ENCODE measurements at regions not wholly inside any gene's neighbourhood (a gene's known extent, or its start where the extent isn't known, plus 50 kb on each side); places are given as distances from the start of the nearest gene placed in this dataset.
"Not testable (repeated sequence)": the region's sequence is repeated elsewhere in the genome, so short reads cannot be mapped to it uniquely, and the experiment has no call there.

DNA sequence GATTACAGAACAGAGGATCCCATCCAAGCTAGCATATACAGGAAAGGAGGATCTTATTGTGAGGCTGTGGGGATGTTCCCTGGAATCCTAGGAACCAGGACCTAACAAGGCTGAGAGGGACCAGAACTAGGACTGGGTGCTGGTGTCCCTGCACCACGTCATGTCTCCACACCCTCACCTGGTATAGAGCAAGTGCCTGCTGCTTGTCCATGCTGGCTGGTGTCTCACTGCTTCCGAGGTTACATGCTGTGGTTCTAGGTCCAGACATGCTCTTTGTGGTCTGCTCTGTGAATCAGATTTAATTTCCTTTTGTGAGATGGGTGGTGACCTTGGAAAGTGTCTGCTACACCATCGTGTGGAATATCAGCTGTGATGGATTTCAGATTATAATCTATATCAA, 247.8 kb downstream of the RTP5 start:
- not testable (repeated sequence) for DNase-seq

DNA sequence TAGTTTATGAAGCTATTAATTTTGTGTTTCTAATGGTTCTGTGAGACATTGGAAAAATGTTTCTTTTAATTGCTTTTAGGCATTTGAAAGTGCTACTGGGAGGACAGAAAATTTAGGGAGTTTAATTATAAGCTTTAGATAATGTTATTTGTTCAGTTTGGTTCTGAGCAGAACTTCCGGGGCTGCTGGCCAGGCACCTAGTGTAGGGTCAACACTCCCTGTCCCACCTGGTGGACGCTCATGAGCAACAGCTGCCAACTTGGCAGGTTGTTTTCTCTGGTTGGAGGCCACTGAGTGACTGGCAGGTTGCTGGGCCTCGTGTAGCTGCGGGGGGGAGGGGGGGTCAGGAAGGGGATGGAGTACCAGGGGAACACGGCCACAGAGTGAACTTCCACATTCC, 250.2 kb downstream of the RTP5 start:
- not testable (repeated sequence) for DNase-seq

DNA sequence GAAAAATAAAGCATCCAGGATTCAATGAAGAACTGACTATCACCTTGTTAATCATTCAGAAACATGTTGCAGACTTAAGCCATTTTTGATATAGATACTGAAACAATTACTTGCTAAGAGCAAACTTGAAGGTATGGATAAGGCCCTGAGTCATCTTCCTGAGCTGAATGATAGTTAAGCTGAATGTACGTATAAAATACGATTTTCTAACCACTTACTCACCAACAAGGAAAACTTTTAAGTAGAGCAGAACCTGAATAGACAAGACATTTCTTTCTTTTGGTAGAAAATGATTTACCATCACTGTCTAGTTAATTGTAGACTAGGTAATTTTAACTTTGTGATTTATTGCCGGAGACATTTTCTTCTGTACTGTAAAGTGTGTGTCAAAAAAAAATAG, 261.2 kb downstream of the RTP5 start:
- not testable (repeated sequence) for DNase-seq

DNA sequence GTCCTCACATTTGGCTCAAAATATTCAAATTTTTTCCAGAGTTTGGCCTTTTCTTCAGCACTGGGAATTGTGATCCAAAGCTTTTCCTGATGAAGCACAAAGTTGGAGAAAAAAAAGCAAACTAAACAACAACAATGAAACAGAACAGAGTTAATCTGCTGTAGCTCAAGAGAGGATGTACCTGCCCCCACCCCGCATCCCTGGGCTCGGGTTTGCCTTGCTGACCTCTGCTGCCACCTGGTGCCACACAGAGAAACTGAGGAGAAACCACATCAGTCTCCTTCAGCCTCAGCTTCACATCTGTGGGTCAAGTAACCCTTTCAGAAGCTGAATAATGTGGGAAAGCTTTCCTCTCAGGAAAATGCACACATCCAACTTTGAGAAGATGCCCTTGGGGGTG, 290.4 kb downstream of the RTP5 start:
- DNase-seq, result not testable (repeated sequence)

DNA sequence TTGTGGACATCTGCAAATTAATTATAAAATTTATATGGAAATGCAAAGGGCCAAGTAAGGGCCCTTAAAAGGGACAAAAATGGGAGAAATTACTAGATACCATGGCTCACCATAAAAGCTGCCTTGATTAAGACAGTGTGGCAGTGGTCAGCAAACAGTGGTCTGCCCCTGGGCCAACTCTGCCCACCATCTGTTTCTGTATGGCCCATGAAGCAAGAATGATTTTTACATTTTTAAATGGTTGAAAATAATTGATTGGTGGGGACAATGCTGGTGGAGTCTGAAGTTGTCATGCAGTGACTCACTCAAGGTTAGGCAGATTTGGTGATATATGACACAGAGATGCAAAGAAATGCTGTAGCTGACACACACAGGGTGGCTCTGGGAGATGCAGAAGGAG, 295.6 kb downstream of the RTP5 start:
- DNase-seq, result not testable (repeated sequence)

DNA sequence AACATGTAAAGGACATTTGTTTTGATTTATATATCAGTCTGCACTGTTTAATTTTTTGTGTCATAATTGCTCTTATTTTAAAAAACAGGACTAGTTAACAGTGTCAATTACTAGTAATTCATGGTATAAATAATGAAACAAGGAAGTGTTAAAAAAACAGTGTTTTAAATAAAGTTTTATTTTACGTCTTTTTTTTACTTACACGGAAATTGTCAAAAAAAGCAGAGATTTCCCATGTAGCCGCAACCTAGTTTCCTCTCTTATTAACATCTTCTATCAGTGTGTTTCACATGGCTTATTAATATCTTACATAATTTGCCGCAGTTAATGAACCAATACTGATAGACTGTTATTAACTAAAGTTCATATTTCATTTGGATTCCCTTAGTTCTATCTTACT, 301.8 kb downstream of the RTP5 start:
- DNase-seq, result not testable (repeated sequence)
